ENCODE measurements at regions not wholly inside any gene's neighbourhood (a gene's known extent, or its start where the extent isn't known, plus 50 kb on each side); places are given as distances from the start of the nearest gene placed in this dataset.

- no peak for TF ChIP-seq CTCF (IDR thresholded peaks at IDR 0.05; ENCODE audit: control extremely low read depth in 1 of 3, insufficient read depth in 1 of 3, low read depth in 1 of 3, low read length in 3 of 3)
- TF ChIP-seq POLR2A (IDR thresholded peaks at IDR 0.05; ENCODE audit: control extremely low read depth in 1 of 2, low read depth in 2 of 2, low read length in 2 of 2) = no peak
- TF ChIP-seq SP1 (IDR thresholded peaks at IDR 0.05; ENCODE audit: low read depth, low read length) = no peak
- TF ChIP-seq SIRT6 (IDR thresholded peaks at IDR 0.05; ENCODE audit: low read length) = no peak
Measured at GRCh38 chr10:88088441-88089340, 225.3 kb downstream of the PTEN start.

Data from H1 (cell line).